Fibroblast of the aortic adventitia (primary cell): ENCODE measurements at regions not wholly inside any gene's neighbourhood (a gene's known extent, or its start where the extent isn't known, plus 50 kb on each side); places are given as distances from the start of the nearest gene placed in this dataset.

ENCODE experiments used
- DNase-seq: peaks from one replicate; pipeline ENCODE4 v3.0.0-alpha.2; 2010; ENCODE audit warnings: low read depth
- H3K4me3 ChIP-seq: 2 replicates; pipeline ENCODE4 v1.5.1; 2011; ENCODE audit warnings: low read depth, mild to moderate bottlenecking, control low read depth, low read length, moderate library complexity
- CTCF ChIP-seq: IDR thresholded peaks from 2 replicates; pipeline ENCODE4 v1.5.1; 2011; ENCODE audit warnings: mild to moderate bottlenecking, low read length, control low read depth, inconsistent platforms; ENCODE audit not compliant: insufficient read depth

GRCh38 chr7:156177422-156178055, 365.3 kb upstream of the SHH start:
- DNase-seq: no peak
- TF ChIP-seq CTCF: no peak
- no peak overlapping the region for H3K4me3 ChIP-seq

- TF ChIP-seq CTCF: no peak
- no peak overlapping the region for H3K4me3 ChIP-seq
- no peak for DNase-seq
These were observed 363.8 kb upstream of the SHH start for GRCh38 chr7:156176039-156176438.

GRCh38 chr7:156175003-156175402, 362.7 kb upstream of the SHH start:
- no peak overlapping the region for H3K4me3 ChIP-seq
- no peak for DNase-seq
- TF ChIP-seq CTCF: no peak

- H3K4me3 ChIP-seq: no peak overlapping the region
- DNase-seq: no peak
- TF ChIP-seq CTCF: no peak
These were observed 362.2 kb upstream of the SHH start for GRCh38 chr7:156174428-156174827.

- no peak for TF ChIP-seq CTCF
- no peak for DNase-seq
- H3K4me3 ChIP-seq: no peak overlapping the region
These were observed 361.6 kb upstream of the SHH start for GRCh38 chr7:156173748-156174353.

- H3K4me3 ChIP-seq: no peak overlapping the region
- DNase-seq: no peak
- no peak for TF ChIP-seq CTCF
These were observed 361.1 kb upstream of the SHH start for GRCh38 chr7:156173346-156173745.

GRCh38 chr7:156172638-156173037, 360.4 kb upstream of the SHH start:
- no peak for TF ChIP-seq CTCF
- no peak overlapping the region for H3K4me3 ChIP-seq
- DNase-seq: no peak
